ENCODE measurements at regions not wholly inside any gene's neighbourhood (a gene's known extent, or its start where the extent isn't known, plus 50 kb on each side); places are given as distances from the start of the nearest gene placed in this dataset.

DNA sequence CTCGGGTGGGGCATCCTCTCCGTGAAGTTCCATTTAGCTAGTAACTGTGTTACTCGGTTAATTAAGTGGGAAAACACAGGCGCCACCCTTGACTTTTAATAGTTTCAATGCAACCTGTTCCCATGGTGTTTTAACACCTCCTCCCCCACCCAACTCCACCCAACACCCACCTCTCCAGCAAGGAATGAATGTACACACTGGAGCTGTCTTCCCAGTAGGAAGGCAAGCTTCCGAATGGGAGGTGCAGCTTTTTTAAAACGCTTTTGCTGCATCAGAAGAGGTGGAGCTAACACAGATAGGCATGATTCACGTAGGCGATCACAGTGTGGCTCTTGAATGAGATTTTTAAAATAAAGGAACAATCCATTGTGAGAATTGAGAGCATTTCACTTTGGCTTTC is 73.8 kb upstream of the AGAP1 start:
- TF ChIP-seq, protein P1, sequence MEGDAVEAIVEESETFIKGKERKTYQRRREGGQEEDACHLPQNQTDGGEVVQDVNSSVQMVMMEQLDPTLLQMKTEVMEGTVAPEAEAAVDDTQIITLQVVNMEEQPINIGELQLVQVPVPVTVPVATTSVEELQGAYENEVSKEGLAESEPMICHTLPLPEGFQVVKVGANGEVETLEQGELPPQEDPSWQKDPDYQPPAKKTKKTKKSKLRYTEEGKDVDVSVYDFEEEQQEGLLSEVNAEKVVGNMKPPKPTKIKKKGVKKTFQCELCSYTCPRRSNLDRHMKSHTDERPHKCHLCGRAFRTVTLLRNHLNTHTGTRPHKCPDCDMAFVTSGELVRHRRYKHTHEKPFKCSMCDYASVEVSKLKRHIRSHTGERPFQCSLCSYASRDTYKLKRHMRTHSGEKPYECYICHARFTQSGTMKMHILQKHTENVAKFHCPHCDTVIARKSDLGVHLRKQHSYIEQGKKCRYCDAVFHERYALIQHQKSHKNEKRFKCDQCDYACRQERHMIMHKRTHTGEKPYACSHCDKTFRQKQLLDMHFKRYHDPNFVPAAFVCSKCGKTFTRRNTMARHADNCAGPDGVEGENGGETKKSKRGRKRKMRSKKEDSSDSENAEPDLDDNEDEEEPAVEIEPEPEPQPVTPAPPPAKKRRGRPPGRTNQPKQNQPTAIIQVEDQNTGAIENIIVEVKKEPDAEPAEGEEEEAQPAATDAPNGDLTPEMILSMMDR (IDR thresholded peaks at IDR 0.05; ENCODE audit: low read length) = no peak
- TF ChIP-seq EZH2 (optimal IDR thresholded peaks at IDR 0.05; ENCODE audit: low read depth, low read length) = no peak

All from MM.1S (cell line).